ENCODE measurements at regions not wholly inside any gene's neighbourhood (a gene's known extent, or its start where the extent isn't known, plus 50 kb on each side); places are given as distances from the start of the nearest gene placed in this dataset.

- Mint-ChIP-seq H3K36me3 (no peaks in the 10 kb centered on the region), H3K27ac (peak overlapping the region; percentile 77), H3K4me1 (ENCODE audit: unreplicated experiment) (peaks cover 26% of the 10 kb centered on the region), H3K4me3 (no peak overlapping the region), H3K9me3 (no peaks in the 10 kb centered on the region), H3K27me3 (no peaks in the 10 kb centered on the region)
- DNase-seq (ENCODE audit: extremely low spot score, unreplicated experiment): no peak
- no peak for TF ChIP-seq CTCF (conservative IDR thresholded peaks at IDR 0.05)
Observed at GRCh38 chr9:129455151-129455995, 165.5 kb downstream of the C9orf50 start.

GRCh38 chr9:129454467-129455067 is 166.3 kb downstream of the C9orf50 start:
- no peak overlapping the region for H3K4me3 Mint-ChIP-seq
- no peak for TF ChIP-seq CTCF (conservative IDR thresholded peaks at IDR 0.05)
- H3K9me3 Mint-ChIP-seq: no peaks in the 10 kb centered on the region
- no peaks in the 10 kb centered on the region for H3K36me3 Mint-ChIP-seq
- peaks cover 26% of the 10 kb centered on the region for H3K4me1 Mint-ChIP-seq (ENCODE audit: unreplicated experiment)
- no peaks in the 10 kb centered on the region for H3K27me3 Mint-ChIP-seq
- H3K27ac Mint-ChIP-seq: no peak overlapping the region
- no peak for DNase-seq (ENCODE audit: extremely low spot score, unreplicated experiment)

- Mint-ChIP-seq H3K27me3 (no peaks in the 10 kb centered on the region), H3K27ac (no peak overlapping the region), H3K4me3 (no peak overlapping the region), H3K36me3 (no peaks in the 10 kb centered on the region), H3K9me3 (no peaks in the 10 kb centered on the region), H3K4me1 (ENCODE audit: unreplicated experiment) (peaks cover 32% of the 10 kb centered on the region)
- no peak for TF ChIP-seq CTCF (conservative IDR thresholded peaks at IDR 0.05)
- DNase-seq (ENCODE audit: extremely low spot score, unreplicated experiment): no peak
Observed at GRCh38 chr9:129453734-129454133, 167.2 kb downstream of the C9orf50 start.

GRCh38 chr9:129451669-129452068 is 169.2 kb downstream of the C9orf50 start:
- H3K27me3 Mint-ChIP-seq: no peaks in the 10 kb centered on the region
- H3K4me3 Mint-ChIP-seq: peak overlapping the region; percentile 28

GRCh38 chr9:129451089-129451656 is 169.7 kb downstream of the C9orf50 start:
- Mint-ChIP-seq H3K9me3 (no peaks in the 10 kb centered on the region), H3K36me3 (no peaks in the 10 kb centered on the region), H3K27me3 (no peaks in the 10 kb centered on the region), H3K4me3 (peak overlapping the region; percentile 28), H3K4me1 (ENCODE audit: unreplicated experiment) (peaks cover 39% of the 10 kb centered on the region), H3K27ac (peak overlapping the region; percentile 73)
- DNase-seq (ENCODE audit: extremely low spot score, unreplicated experiment): no peak
- no peak for TF ChIP-seq CTCF (conservative IDR thresholded peaks at IDR 0.05)

More at GRCh38 chr9:129451669-129452068, 169.2 kb downstream of the C9orf50 start:
- Mint-ChIP-seq H3K36me3 (no peaks in the 10 kb centered on the region), H3K9me3 (no peaks in the 10 kb centered on the region), H3K27ac (peak overlapping the region; percentile 73), H3K4me1 (ENCODE audit: unreplicated experiment) (peaks cover 41% of the 10 kb centered on the region)
- TF ChIP-seq CTCF (conservative IDR thresholded peaks at IDR 0.05): no peak
- DNase-seq (ENCODE audit: extremely low spot score, unreplicated experiment): no peak
